Calu3 (cell line): ENCODE measurements at regions not wholly inside any gene's neighbourhood (a gene's known extent, or its start where the extent isn't known, plus 50 kb on each side); places are given as distances from the start of the nearest gene placed in this dataset.

Experiments
- BruUV-seq: library from RNA; stranded (reverse); fragments of 400-500 nt; replicated peaks from 2 replicates; lab custom pipeline; 2021; lab: Mats Ljungman, UMichigan
- CTCF ChIA-PET: fragments of 300-600 bp; sonication (Branson Sonifier 250); formaldehyde crosslinking; loops from one replicate; lab custom pipeline; 2022; ENCODE audit warnings: antibody characterized with exemption; lab: Charles Lee
- DNase-seq: peaks from one replicate; pipeline ENCODE4 v3.0.0; 2022
- H3K27ac Mint-ChIP-seq: one replicate; pipeline ENCODE4 v1.8.0; 2022; ENCODE audit warnings: mixed read lengths; ENCODE audit not compliant: unreplicated experiment
- H3K27me3 Mint-ChIP-seq: one replicate; pipeline ENCODE4 v1.8.0; 2022; ENCODE audit warnings: mixed read lengths; ENCODE audit not compliant: unreplicated experiment
- H3K36me3 Mint-ChIP-seq: one replicate; pipeline ENCODE4 v1.8.0; 2022; ENCODE audit warnings: mild to moderate bottlenecking, moderate library complexity, mixed read lengths; ENCODE audit not compliant: insufficient read depth, unreplicated experiment
- H3K4me1 Mint-ChIP-seq: one replicate; pipeline ENCODE4 v1.8.0; 2022; ENCODE audit warnings: mild to moderate bottlenecking, low read depth, mixed read lengths; ENCODE audit not compliant: unreplicated experiment
- H3K4me3 Mint-ChIP-seq: one replicate; pipeline ENCODE4 v1.8.0; 2022; ENCODE audit warnings: mild to moderate bottlenecking, low read depth, moderate library complexity, mixed read lengths; ENCODE audit not compliant: unreplicated experiment
- H3K9me3 Mint-ChIP-seq: one replicate; pipeline ENCODE4 v1.8.0; 2022; ENCODE audit warnings: low read depth, mixed read lengths; ENCODE audit not compliant: unreplicated experiment
- CTCF ChIP-seq: fragments of 200-600 bp; IDR thresholded peaks from one replicate; pipeline ENCODE4 v1.8.0; 2022; ENCODE audit warnings: antibody characterized with exemption; ENCODE audit not compliant: unreplicated experiment
- intact Hi-C: fragments of 100-400 bp; cut with micrococcal nuclease; formaldehyde crosslinking; loops from one replicate; pipeline ENCODE4 v1.10.0; 2022; ENCODE audit not compliant: unreplicated experiment

- Mint-ChIP-seq H3K27ac (no peak overlapping the region), H3K4me1 (no peaks in the 10 kb centered on the region), H3K27me3 (peaks cover 72% of the 10 kb centered on the region), H3K4me3 (no peak overlapping the region), H3K36me3 (no peaks in the 10 kb centered on the region), H3K9me3 (no peaks in the 10 kb centered on the region)
- intact Hi-C loops: no loop called here
- no peak for DNase-seq
- BruUV-seq: no TSS peak
- TF ChIP-seq CTCF: no peak
- CTCF ChIA-PET: no interaction called here
Observed at GRCh38 chr18:37716106-37716735, 150.6 kb upstream of the CELF4 start.

GRCh38 chr18:37714691-37715090 is 149.1 kb upstream of the CELF4 start:
- Mint-ChIP-seq H3K4me1 (no peaks in the 10 kb centered on the region), H3K9me3 (no peaks in the 10 kb centered on the region), H3K4me3 (no peak overlapping the region), H3K36me3 (no peaks in the 10 kb centered on the region), H3K27ac (no peak overlapping the region), H3K27me3 (peaks cover 57% of the 10 kb centered on the region)
- no peak for TF ChIP-seq CTCF
- CTCF ChIA-PET: no interaction called here
- intact Hi-C loops: no loop called here
- DNase-seq: no peak
- BruUV-seq: no TSS peak

GRCh38 chr18:37712776-37713175 is 147.2 kb upstream of the CELF4 start:
- no peak for DNase-seq
- intact Hi-C loops: no loop called here
- Mint-ChIP-seq H3K27ac (no peak overlapping the region), H3K4me3 (no peak overlapping the region), H3K27me3 (peaks cover 45% of the 10 kb centered on the region), H3K36me3 (no peaks in the 10 kb centered on the region), H3K9me3 (no peaks in the 10 kb centered on the region), H3K4me1 (no peaks in the 10 kb centered on the region)
- CTCF ChIA-PET: no interaction called here
- BruUV-seq: no TSS peak
- no peak for TF ChIP-seq CTCF

GRCh38 chr18:37711766-37712505 is 146.3 kb upstream of the CELF4 start:
- no TSS peak for BruUV-seq

More at GRCh38 chr18:37711766-37712505, 146.3 kb upstream of the CELF4 start:
- Mint-ChIP-seq H3K27me3 (peaks cover 37% of the 10 kb centered on the region), H3K4me1 (no peaks in the 10 kb centered on the region), H3K27ac (no peak overlapping the region), H3K36me3 (no peaks in the 10 kb centered on the region), H3K9me3 (no peaks in the 10 kb centered on the region), H3K4me3 (no peak overlapping the region)
- CTCF ChIA-PET: no interaction called here
- intact Hi-C loops: no loop called here
- TF ChIP-seq CTCF: no peak
- no peak for DNase-seq
